ENCODE measurements at regions not wholly inside any gene's neighbourhood (a gene's known extent, or its start where the extent isn't known, plus 50 kb on each side); places are given as distances from the start of the nearest gene placed in this dataset.

- TF ChIP-seq, protein P1, sequence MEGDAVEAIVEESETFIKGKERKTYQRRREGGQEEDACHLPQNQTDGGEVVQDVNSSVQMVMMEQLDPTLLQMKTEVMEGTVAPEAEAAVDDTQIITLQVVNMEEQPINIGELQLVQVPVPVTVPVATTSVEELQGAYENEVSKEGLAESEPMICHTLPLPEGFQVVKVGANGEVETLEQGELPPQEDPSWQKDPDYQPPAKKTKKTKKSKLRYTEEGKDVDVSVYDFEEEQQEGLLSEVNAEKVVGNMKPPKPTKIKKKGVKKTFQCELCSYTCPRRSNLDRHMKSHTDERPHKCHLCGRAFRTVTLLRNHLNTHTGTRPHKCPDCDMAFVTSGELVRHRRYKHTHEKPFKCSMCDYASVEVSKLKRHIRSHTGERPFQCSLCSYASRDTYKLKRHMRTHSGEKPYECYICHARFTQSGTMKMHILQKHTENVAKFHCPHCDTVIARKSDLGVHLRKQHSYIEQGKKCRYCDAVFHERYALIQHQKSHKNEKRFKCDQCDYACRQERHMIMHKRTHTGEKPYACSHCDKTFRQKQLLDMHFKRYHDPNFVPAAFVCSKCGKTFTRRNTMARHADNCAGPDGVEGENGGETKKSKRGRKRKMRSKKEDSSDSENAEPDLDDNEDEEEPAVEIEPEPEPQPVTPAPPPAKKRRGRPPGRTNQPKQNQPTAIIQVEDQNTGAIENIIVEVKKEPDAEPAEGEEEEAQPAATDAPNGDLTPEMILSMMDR (IDR thresholded peaks at IDR 0.05), result no peak
- TF ChIP-seq POLR2A (IDR thresholded peaks at IDR 0.05) (no peak), EP300 (IDR thresholded peaks at IDR 0.05) (no peak)
Measured at GRCh38 chr5:32981061-32981460, 269.9 kb downstream of the NPR3 start.

All from ovary (tissue), 3 donors.